Adrenal gland (tissue), 5 donors: ENCODE measurements at regions not wholly inside any gene's neighbourhood (a gene's known extent, or its start where the extent isn't known, plus 50 kb on each side); places are given as distances from the start of the nearest gene placed in this dataset.

Experiments used
- POLR2A ChIP-seq, 2 donors: fragments of 450-650 bp; IDR thresholded peaks; one replicate each; pipeline ENCODE4 v1.6.1; 2017; ENCODE audit warnings: antibody characterized with exemption in 2 of 2, mild to moderate bottlenecking in 2 of 2, moderate library complexity in 1 of 2
- TF ChIP-seq, protein P1 (sequence below), 6 experiments: fragments of 450-650 bp in 4 of 6; fragments of 200-600 bp in 2 of 6; sonication (generic) in 1 of 6; IDR thresholded peaks; 1 replicate in 5 of 6; 2 replicates in 1 of 6; pipeline versions ENCODE4 v1.5.1 to v1.8.0; 2016 to 2021; ENCODE audit warnings: antibody characterized with exemption in 6 of 6, mild to moderate bottlenecking in 2 of 6, moderate library complexity in 1 of 6
- donor health status: DM: no; HTN: no; CAD: no.

DNA sequence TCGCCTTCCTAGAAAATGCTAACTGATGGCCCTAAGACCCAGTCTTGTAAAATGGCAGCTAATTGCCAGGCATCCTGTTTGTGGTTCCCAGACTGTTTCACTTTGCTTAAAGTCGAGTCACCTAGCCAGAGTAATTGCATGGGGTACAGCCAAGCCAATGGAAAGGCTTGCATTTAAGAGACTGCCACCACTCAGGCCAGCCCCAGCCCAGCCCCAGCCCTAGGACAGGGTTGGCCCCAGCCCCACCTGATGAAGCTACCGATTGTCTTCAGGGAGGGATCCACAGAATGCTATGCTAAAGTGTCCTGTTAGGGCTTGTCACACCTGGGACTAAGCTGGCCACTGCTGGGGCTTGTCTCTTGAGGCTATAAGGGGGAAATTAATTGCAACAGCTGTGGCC, 194.6 kb upstream of the KLF3 start:
- TF ChIP-seq, protein P1, sequence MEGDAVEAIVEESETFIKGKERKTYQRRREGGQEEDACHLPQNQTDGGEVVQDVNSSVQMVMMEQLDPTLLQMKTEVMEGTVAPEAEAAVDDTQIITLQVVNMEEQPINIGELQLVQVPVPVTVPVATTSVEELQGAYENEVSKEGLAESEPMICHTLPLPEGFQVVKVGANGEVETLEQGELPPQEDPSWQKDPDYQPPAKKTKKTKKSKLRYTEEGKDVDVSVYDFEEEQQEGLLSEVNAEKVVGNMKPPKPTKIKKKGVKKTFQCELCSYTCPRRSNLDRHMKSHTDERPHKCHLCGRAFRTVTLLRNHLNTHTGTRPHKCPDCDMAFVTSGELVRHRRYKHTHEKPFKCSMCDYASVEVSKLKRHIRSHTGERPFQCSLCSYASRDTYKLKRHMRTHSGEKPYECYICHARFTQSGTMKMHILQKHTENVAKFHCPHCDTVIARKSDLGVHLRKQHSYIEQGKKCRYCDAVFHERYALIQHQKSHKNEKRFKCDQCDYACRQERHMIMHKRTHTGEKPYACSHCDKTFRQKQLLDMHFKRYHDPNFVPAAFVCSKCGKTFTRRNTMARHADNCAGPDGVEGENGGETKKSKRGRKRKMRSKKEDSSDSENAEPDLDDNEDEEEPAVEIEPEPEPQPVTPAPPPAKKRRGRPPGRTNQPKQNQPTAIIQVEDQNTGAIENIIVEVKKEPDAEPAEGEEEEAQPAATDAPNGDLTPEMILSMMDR (IDR thresholded peaks at IDR 0.05) = no peak
- TF ChIP-seq POLR2A (IDR thresholded peaks at IDR 0.05) = no peak
